ENCODE measurements at regions not wholly inside any gene's neighbourhood (a gene's known extent, or its start where the extent isn't known, plus 50 kb on each side); places are given as distances from the start of the nearest gene placed in this dataset.

DNA sequence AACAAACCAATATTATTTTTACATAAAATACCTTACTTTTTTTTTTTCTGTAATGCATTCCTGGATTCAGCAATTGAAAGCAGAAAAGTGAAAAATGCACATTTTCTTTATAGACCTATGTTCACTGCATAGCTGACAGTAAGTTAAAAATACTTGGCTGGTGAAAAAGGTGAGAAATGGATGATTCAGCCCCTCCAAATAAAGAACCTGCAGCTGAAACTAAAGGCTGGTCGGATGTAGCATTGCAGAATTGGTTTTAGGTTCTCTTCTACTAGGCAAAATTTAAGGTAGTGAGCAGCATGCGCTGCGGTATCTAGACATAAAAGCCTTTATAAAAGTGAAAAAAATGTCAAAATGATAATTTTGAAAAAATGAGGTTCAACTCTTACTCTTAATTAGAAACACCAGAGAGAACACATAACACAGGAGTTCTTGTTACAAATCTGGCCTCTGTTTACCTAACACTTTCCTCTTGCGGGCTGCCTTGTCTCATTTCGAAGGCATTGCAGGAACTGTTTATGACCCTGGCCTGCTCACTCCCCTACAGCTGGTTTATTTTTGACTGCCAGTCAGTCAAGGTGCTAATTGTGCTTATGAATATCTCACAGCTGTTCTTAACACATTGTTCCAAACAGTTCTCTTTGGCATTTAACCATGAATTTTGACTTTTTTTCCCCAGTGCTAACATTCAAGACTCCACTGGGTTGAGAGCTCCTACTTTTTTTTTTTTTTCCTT, 455.4 kb upstream of the TBL1XR1 start (continued):
- no peak for TF ChIP-seq NANOG (IDR thresholded peaks at IDR 0.05; ENCODE audit: insufficient read depth, low read depth, low read length, poor library complexity, severe bottlenecking)
- no peak for TF ChIP-seq KDM1A (IDR thresholded peaks at IDR 0.05; ENCODE audit: borderline replicate concordance, low read length)
- no peak for TF ChIP-seq CBX8 (IDR thresholded peaks at IDR 0.05; ENCODE audit: borderline replicate concordance, low read depth, low read length)
- no peak for TF ChIP-seq EZH2 (IDR thresholded peaks at IDR 0.05; ENCODE audit: low read depth, low read length, severe bottlenecking)
- no peak for TF ChIP-seq SIX5 (IDR thresholded peaks at IDR 0.05; ENCODE audit: low read depth, low read length)
- TF ChIP-seq, protein P1, sequence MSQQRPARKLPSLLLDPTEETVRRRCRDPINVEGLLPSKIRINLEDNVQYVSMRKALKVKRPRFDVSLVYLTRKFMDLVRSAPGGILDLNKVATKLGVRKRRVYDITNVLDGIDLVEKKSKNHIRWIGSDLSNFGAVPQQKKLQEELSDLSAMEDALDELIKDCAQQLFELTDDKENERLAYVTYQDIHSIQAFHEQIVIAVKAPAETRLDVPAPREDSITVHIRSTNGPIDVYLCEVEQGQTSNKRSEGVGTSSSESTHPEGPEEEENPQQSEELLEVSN (IDR thresholded peaks at IDR 0.05) = no peak
